Astrocyte (in vitro differentiated cells and primary cell): ENCODE measurements at regions not wholly inside any gene's neighbourhood (a gene's known extent, or its start where the extent isn't known, plus 50 kb on each side); places are given as distances from the start of the nearest gene placed in this dataset.
A peak's percentile ranks its signal among the peaks of the same experiment; 100 is the strongest.

ENCODE experiments used
- DNase-seq: peaks from one replicate; pipeline ENCODE4 v3.0.0-alpha.2; 2010; ENCODE audit warnings: low read depth
- FAIRE-seq: peaks from 2 replicates; lab custom pipeline; 2011; peaks lifted over from hg19 to GRCh38; lab: Jason Lieb, UNC
- H2AFZ ChIP-seq: 2 replicates; pipeline ENCODE4 v1.6.0; 2012; ENCODE audit warnings: low read depth, low read length, inconsistent platforms
- H3K27ac ChIP-seq: 2 replicates; pipeline ENCODE4 v1.5.1; 2011; ENCODE audit warnings: low read depth, low read length, inconsistent platforms
- H3K27me3 ChIP-seq: 2 replicates; pipeline ENCODE4 v1.6.0; 2011; ENCODE audit warnings: low read length, inconsistent platforms; ENCODE audit not compliant: insufficient read depth
- H3K36me3 ChIP-seq: 2 replicates; pipeline ENCODE4 v1.5.1; 2011; ENCODE audit warnings: low read length, inconsistent platforms; ENCODE audit not compliant: insufficient read depth
- H3K4me1 ChIP-seq: 2 replicates; pipeline ENCODE4 v1.5.1; 2011; ENCODE audit warnings: low read length, inconsistent platforms; ENCODE audit not compliant: insufficient read depth
- H3K4me2 ChIP-seq: 2 replicates; pipeline ENCODE4 v1.6.0; 2012; ENCODE audit warnings: low read length, inconsistent platforms
- H3K4me3 ChIP-seq: 2 replicates; pipeline ENCODE4 v1.5.1; 2011; ENCODE audit warnings: low read depth, mild to moderate bottlenecking, low read length, inconsistent platforms; ENCODE audit not compliant: insufficient read depth
- H3K79me2 ChIP-seq: 2 replicates; pipeline ENCODE4 v1.6.0; 2012; ENCODE audit warnings: mild to moderate bottlenecking, low read length, inconsistent platforms; ENCODE audit not compliant: insufficient read depth
- H3K9ac ChIP-seq: 2 replicates; pipeline ENCODE4 v1.6.0; 2012; ENCODE audit warnings: mild to moderate bottlenecking, low read length, inconsistent platforms
- H3K9me3 ChIP-seq: 2 replicates; pipeline ENCODE4 v1.5.1; 2012; ENCODE audit warnings: low read depth, mild to moderate bottlenecking, low read length, inconsistent platforms; ENCODE audit not compliant: insufficient read depth
- H4K20me1 ChIP-seq: 2 replicates; pipeline ENCODE4 v1.6.0; 2012; ENCODE audit warnings: low read length, inconsistent platforms; ENCODE audit not compliant: insufficient read depth
- H3K27ac Mint-ChIP-seq: one replicate; pipeline ENCODE4 v1.8.0; 2021; ENCODE audit warnings: mild to moderate bottlenecking, mixed read lengths; ENCODE audit not compliant: unreplicated experiment
- H3K27me3 Mint-ChIP-seq: one replicate; pipeline ENCODE4 v1.8.0; 2021; ENCODE audit warnings: low read depth, mixed read lengths; ENCODE audit not compliant: unreplicated experiment
- H3K36me3 Mint-ChIP-seq: one replicate; pipeline ENCODE4 v1.8.0; 2021; ENCODE audit warnings: low read depth, mixed read lengths; ENCODE audit not compliant: unreplicated experiment
- H3K4me1 Mint-ChIP-seq: one replicate; pipeline ENCODE4 v1.8.0; 2021; ENCODE audit warnings: low read depth, mixed read lengths; ENCODE audit not compliant: unreplicated experiment
- H3K4me3 Mint-ChIP-seq: one replicate; pipeline ENCODE4 v1.8.0; 2021; ENCODE audit warnings: mild to moderate bottlenecking, moderate library complexity, mixed read lengths; ENCODE audit not compliant: unreplicated experiment
- H3K9me3 Mint-ChIP-seq: one replicate; pipeline ENCODE4 v1.8.0; 2021; ENCODE audit warnings: mild to moderate bottlenecking, mixed read lengths; ENCODE audit not compliant: unreplicated experiment
- EZH2 ChIP-seq: IDR thresholded peaks from 2 replicates; pipeline ENCODE4 v1.6.1; 2012; ENCODE audit warnings: mild to moderate bottlenecking, low read length, inconsistent platforms; ENCODE audit not compliant: insufficient read depth
- TF ChIP-seq, protein P1 (sequence below): IDR thresholded peaks from 2 replicates; pipeline ENCODE4 v1.5.1; 2011; ENCODE audit warnings: low read depth, mild to moderate bottlenecking, inconsistent platforms, low read length, moderate library complexity; ENCODE audit not compliant: insufficient read depth

DNA sequence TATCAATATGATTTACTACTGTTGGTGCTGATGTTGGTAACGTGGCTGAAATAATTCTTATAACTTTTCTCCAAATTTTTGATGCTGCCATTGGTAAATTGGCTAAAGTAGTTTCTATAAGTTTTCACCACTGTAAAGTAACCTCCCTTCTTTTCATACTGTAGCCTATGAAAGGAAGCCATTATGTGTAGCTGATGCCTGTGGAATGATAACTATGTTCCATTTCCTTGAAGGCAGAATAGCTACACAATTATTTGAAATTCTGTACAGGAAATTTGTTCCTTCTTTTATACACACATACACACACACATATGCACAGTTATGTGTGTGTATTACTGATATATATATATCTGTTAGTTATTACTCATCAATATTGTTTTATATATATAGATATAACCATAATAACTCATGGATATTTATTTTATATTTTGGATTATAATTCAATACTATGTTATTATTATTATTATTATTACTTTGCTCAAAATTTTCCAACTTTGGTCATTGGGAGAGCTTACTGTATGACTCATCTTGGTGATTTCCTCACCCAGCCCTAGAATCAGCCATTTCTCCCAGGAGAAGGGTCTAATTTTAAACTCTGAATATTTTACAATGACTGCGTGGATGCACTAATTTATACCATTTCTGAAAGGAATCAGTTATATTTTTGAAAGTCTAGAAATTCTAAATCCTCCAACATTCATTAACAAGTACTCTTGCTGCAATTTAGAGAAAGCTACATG lies 1677.7 kb downstream of the SUCLG1 start:
- Histone ChIP-seq H3K27me3 (no peaks in the 10 kb centered on the region), H3K9me3 (peaks cover 4% of the 10 kb centered on the region), H3K4me2 (no peak overlapping the region), H3K4me3 (no peak overlapping the region), H2AFZ (no peak overlapping the region), H3K9ac (no peak overlapping the region), H4K20me1 (no peaks in the 10 kb centered on the region), H3K4me1 (no peaks in the 10 kb centered on the region), H3K27ac (no peak overlapping the region), H3K79me2 (no peaks in the 10 kb centered on the region), H3K36me3 (no peaks in the 10 kb centered on the region)
- DNase-seq (no peak), FAIRE-seq (no peak)
- TF ChIP-seq, protein P1, sequence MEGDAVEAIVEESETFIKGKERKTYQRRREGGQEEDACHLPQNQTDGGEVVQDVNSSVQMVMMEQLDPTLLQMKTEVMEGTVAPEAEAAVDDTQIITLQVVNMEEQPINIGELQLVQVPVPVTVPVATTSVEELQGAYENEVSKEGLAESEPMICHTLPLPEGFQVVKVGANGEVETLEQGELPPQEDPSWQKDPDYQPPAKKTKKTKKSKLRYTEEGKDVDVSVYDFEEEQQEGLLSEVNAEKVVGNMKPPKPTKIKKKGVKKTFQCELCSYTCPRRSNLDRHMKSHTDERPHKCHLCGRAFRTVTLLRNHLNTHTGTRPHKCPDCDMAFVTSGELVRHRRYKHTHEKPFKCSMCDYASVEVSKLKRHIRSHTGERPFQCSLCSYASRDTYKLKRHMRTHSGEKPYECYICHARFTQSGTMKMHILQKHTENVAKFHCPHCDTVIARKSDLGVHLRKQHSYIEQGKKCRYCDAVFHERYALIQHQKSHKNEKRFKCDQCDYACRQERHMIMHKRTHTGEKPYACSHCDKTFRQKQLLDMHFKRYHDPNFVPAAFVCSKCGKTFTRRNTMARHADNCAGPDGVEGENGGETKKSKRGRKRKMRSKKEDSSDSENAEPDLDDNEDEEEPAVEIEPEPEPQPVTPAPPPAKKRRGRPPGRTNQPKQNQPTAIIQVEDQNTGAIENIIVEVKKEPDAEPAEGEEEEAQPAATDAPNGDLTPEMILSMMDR = no peak
- TF ChIP-seq EZH2 = no peak
- H3K9me3 Mint-ChIP-seq = no peaks in the 10 kb centered on the region
- peaks cover 13% of the 10 kb centered on the region for H3K4me1 Mint-ChIP-seq
- no peaks in the 10 kb centered on the region for H3K27me3 Mint-ChIP-seq
- no peak overlapping the region for H3K27ac Mint-ChIP-seq
- H3K4me3 Mint-ChIP-seq = no peak overlapping the region
- no peaks in the 10 kb centered on the region for H3K36me3 Mint-ChIP-seq

DNA sequence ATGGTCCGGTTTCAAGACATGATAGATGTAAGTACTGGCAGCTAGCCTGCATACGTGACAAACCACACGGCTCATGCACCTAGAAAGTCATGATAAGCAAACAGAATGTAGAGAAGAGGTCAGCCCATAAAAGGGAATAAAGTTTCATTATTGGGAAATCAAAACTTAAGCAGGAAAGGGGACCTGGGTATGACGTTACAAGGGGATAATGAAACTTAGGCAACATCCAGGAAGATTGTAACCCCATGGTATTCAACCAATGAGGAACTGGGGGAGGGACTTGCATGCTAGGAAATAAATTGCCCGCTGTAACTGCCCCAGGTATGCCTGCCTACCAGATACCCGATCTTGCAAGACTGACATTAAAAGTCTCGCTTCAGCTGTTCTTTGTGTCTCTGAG lies 1679.0 kb downstream of the SUCLG1 start:
- peaks cover 13% of the 10 kb centered on the region for H3K4me1 Mint-ChIP-seq
- FAIRE-seq (no peak), DNase-seq (no peak)
- Histone ChIP-seq H3K4me3 (no peak overlapping the region), H3K9me3 (peaks cover 4% of the 10 kb centered on the region), H3K79me2 (no peaks in the 10 kb centered on the region), H3K4me1 (no peaks in the 10 kb centered on the region), H3K27ac (no peak overlapping the region), H3K9ac (no peak overlapping the region), H3K4me2 (no peak overlapping the region), H4K20me1 (no peaks in the 10 kb centered on the region), H3K27me3 (no peaks in the 10 kb centered on the region), H2AFZ (no peak overlapping the region), H3K36me3 (no peaks in the 10 kb centered on the region)
- no peak for TF ChIP-seq EZH2
- TF ChIP-seq, protein P1 = no peak
- no peak overlapping the region for H3K27ac Mint-ChIP-seq
- H3K36me3 Mint-ChIP-seq = no peaks in the 10 kb centered on the region
- H3K9me3 Mint-ChIP-seq = no peaks in the 10 kb centered on the region
- H3K4me3 Mint-ChIP-seq = no peak overlapping the region
- no peaks in the 10 kb centered on the region for H3K27me3 Mint-ChIP-seq

DNA sequence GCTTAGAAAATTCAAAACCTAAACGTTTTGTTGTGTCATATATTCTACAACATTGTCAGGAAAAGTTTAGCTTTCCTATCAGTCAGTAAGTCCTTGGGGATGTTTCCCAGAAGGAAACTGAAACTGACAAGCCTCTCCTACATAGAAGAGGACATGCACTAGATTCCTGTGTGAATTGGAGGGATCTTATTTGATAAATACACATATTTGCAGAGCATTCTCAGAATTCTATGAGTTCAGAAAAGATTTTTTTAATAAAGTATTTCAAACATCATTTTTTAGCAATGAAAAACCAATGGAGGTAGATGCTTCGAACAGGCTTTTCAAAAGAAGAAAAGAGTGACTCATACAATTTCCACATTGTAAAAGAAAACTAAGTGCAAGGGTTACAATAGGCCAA lies 1706.7 kb downstream of the SUCLG1 start:
- no peaks in the 10 kb centered on the region for H3K36me3 ChIP-seq
- H3K9ac ChIP-seq = no peak overlapping the region
- DNase-seq (no peak), FAIRE-seq (no peak)
- no peaks in the 10 kb centered on the region for H3K4me1 ChIP-seq
- H3K27me3 ChIP-seq = no peaks in the 10 kb centered on the region
- H3K27ac Mint-ChIP-seq = peak overlapping the region; percentile 87
- no peaks in the 10 kb centered on the region for H3K79me2 ChIP-seq
- H3K36me3 Mint-ChIP-seq = peaks cover 3% of the 10 kb centered on the region
- H3K9me3 Mint-ChIP-seq = peaks cover 24% of the 10 kb centered on the region
- TF ChIP-seq, protein P1 = no peak
- no peak for TF ChIP-seq EZH2
- H3K27ac ChIP-seq = no peak overlapping the region
- H4K20me1 ChIP-seq = no peaks in the 10 kb centered on the region
- H3K4me3 Mint-ChIP-seq = no peak overlapping the region
- no peak overlapping the region for H3K4me3 ChIP-seq
- H3K9me3 ChIP-seq = peaks cover 4% of the 10 kb centered on the region
- H3K4me2 ChIP-seq = no peak overlapping the region
- no peaks in the 10 kb centered on the region for H3K27me3 Mint-ChIP-seq
- H2AFZ ChIP-seq = no peak overlapping the region
- H3K4me1 Mint-ChIP-seq = peaks cover 11% of the 10 kb centered on the region
